HCEC 1CT (cell line): ENCODE measurements at regions not wholly inside any gene's neighbourhood (a gene's known extent, or its start where the extent isn't known, plus 50 kb on each side); places are given as distances from the start of the nearest gene placed in this dataset.

Experiments
- DNase-seq: peaks from one replicate; pipeline ENCODE4 v3.0.0-alpha.2; 2017

GRCh38 chr2:8078705-8079104 lies 603.2 kb upstream of the ID2 start:
- DNase-seq = no peak

GRCh38 chr2:8080063-8080462 lies 601.8 kb upstream of the ID2 start:
- DNase-seq = no peak

GRCh38 chr2:8081130-8081529 lies 600.7 kb upstream of the ID2 start:
- no peak for DNase-seq

- DNase-seq = no peak
Measured at GRCh38 chr2:8082840-8083239, 599.0 kb upstream of the ID2 start.

GRCh38 chr2:8086357-8086756 lies 595.5 kb upstream of the ID2 start:
- DNase-seq = no peak

GRCh38 chr2:8086796-8087479 lies 594.9 kb upstream of the ID2 start:
- peak; percentile 46 for DNase-seq

- no peak for DNase-seq
Measured at GRCh38 chr2:8087480-8087840, 594.4 kb upstream of the ID2 start.

GRCh38 chr2:8088810-8089209 lies 593.0 kb upstream of the ID2 start:
- DNase-seq = no peak

GRCh38 chr2:8089596-8089995 lies 592.3 kb upstream of the ID2 start:
- no peak for DNase-seq

- peak; percentile 15 for DNase-seq
Measured at GRCh38 chr2:8090748-8091700, 590.8 kb upstream of the ID2 start.

GRCh38 chr2:8094526-8094925 lies 587.3 kb upstream of the ID2 start:
- DNase-seq = no peak

GRCh38 chr2:8095978-8096377 lies 585.9 kb upstream of the ID2 start:
- DNase-seq = no peak

- DNase-seq = no peak
Measured at GRCh38 chr2:8096484-8096883, 585.4 kb upstream of the ID2 start.

- DNase-seq = no peak
Measured at GRCh38 chr2:8098476-8099266, 583.2 kb upstream of the ID2 start.

- no peak for DNase-seq
Measured at GRCh38 chr2:8099267-8099582, 582.6 kb upstream of the ID2 start.

- DNase-seq = no peak
Measured at GRCh38 chr2:8101614-8102277, 580.1 kb upstream of the ID2 start.

- DNase-seq = no peak
Measured at GRCh38 chr2:8102470-8102869, 579.4 kb upstream of the ID2 start.

- no peak for DNase-seq
Measured at GRCh38 chr2:8103085-8103708, 578.7 kb upstream of the ID2 start.

- DNase-seq = no peak
Measured at GRCh38 chr2:8107150-8107549, 574.7 kb upstream of the ID2 start.

- no peak for DNase-seq
Measured at GRCh38 chr2:8107621-8108378, 574.1 kb upstream of the ID2 start.

- DNase-seq = no peak
Measured at GRCh38 chr2:8110716-8111115, 571.1 kb upstream of the ID2 start.

GRCh38 chr2:8111193-8111592 lies 570.7 kb upstream of the ID2 start:
- DNase-seq = no peak
